Pancreas (tissue), 10 donors: ENCODE measurements at regions not wholly inside any gene's neighbourhood (a gene's known extent, or its start where the extent isn't known, plus 50 kb on each side); places are given as distances from the start of the nearest gene placed in this dataset.

Experiments
- ATAC-seq, 4 donors: fragments of 200-7000 bp; cut with Tn5 transposase; one replicate each; pipeline versions ENCODE4 v1.8.0 to v1.9.1; 2020; ENCODE audit warnings: mild to moderate bottlenecking in 4 of 4, moderate library complexity in 4 of 4
- DNase-seq, 6 donors: peaks; one replicate each; pipeline ENCODE4 v3.0.0-alpha.2; 2020
- FAIRE-seq: peaks from 2 replicates; lab custom pipeline; 2012; peaks lifted over from hg19 to GRCh38; lab: Jason Lieb, UNC
- H3K27ac ChIP-seq, 4 donors: fragments of 200-600 bp; sonication (generic); 1 replicate in 3 of 4; 2 replicates in 1 of 4; pipeline versions ENCODE4 v1.5.0 to v1.8.0; 2020
- H3K27me3 ChIP-seq, 4 donors: fragments of 200-600 bp; one replicate each; pipeline ENCODE4 v1.8.0; 2021
- H3K36me3 ChIP-seq, 3 donors: fragments of 200-600 bp; sonication (generic) in 1 of 3; one replicate each; pipeline versions ENCODE4 v1.5.0 to v1.8.0; 2020 to 2021
- H3K4me1 ChIP-seq, 3 donors: fragments of 200-600 bp; one replicate each; pipeline ENCODE4 v1.8.0; 2021
- H3K4me3 ChIP-seq, 4 donors: fragments of 200-600 bp; sonication (generic) in 2 of 4; one replicate each; pipeline versions ENCODE4 v1.5.0 to v1.8.0; 2020 to 2021
- H3K9me3 ChIP-seq, 4 donors: fragments of 200-600 bp; one replicate each; pipeline ENCODE4 v1.8.0; 2021
- CTCF ChIP-seq, 4 donors: fragments of 200-600 bp; sonication (generic) in 3 of 4; IDR thresholded peaks; one replicate each; pipeline versions ENCODE4 v1.5.0 to v1.8.0; 2021; ENCODE audit warnings: antibody characterized with exemption in 4 of 4
- WGBS, 2 donors: extraction: QIAGEN DNeasy Blood & Tissue Kit; methylation state at CpG; one replicate each; pipeline ENCODE4 v1.1.7; 2013; 5-methylcytosine and 5-hydroxymethylcytosine counted together
- intact Hi-C, 3 donors: fragments of 100-400 bp; cut with DNase I; formaldehyde crosslinking; loops; one replicate each; pipeline versions ENCODE4 v1.11.1 to v1.14.2; 2022
- donor health status: healthy with polysubstance abuse.
- donor health status: DM: no; HTN: no; CAD: no; lungs with moderate emphysema.
- donor health status: DM: no; HTN: no; CAD: no.
- donor health status: control.
- donor health status: control.
- donor health status: Bipolar disorder and iron deficiency.
- donor health status: DM: yes; HTN: yes; CAD: no.
- donor health status: DM: no; HTN: no; CAD: no.
- donor health status: DM: no; HTN: no; CAD: no.
- donor health status: DM: yes; HTN: yes; CAD: no.

- TF ChIP-seq CTCF (IDR thresholded peaks at IDR 0.05), result no peak
- intact Hi-C loops, result no loop called here
- H3K9me3 ChIP-seq, result no peaks in the 10 kb centered on the region
- H3K27ac ChIP-seq, result no peak overlapping the region
- 76 to 88% methylated on average over 2 of the region's 2 CpGs for WGBS, 2 donors
- H3K4me3 ChIP-seq, result no peak overlapping the region
- no peak for ATAC-seq
- H3K4me1 ChIP-seq, result no peaks in the 10 kb centered on the region
- DNase-seq, result no peak
- FAIRE-seq, result no peak
- H3K36me3 ChIP-seq, result no peaks in the 10 kb centered on the region
- no peaks in the 10 kb centered on the region for H3K27me3 ChIP-seq
These were observed 107.6 kb upstream of the PLCXD3 start for GRCh38 chr5:41617843-41618515.

GRCh38 chr5:41610386-41610785, 100.0 kb upstream of the PLCXD3 start:
- Histone ChIP-seq H3K9me3 (no peaks in the 10 kb centered on the region), H3K36me3 (no peaks in the 10 kb centered on the region), H3K27me3 (no peaks in the 10 kb centered on the region), H3K27ac (no peak overlapping the region), H3K4me3 (no peak overlapping the region), H3K4me1 (no peaks in the 10 kb centered on the region)
- FAIRE-seq (no peak), DNase-seq (no peak), ATAC-seq (no peak)
- no peak for TF ChIP-seq CTCF (IDR thresholded peaks at IDR 0.05)
- WGBS, 2 donors, result 24 to 41% methylated on average over 1 of the region's 1 CpG
- intact Hi-C loops, result no loop called here

GRCh38 chr5:41600731-41601130, 90.3 kb upstream of the PLCXD3 start:
- no peak overlapping the region for H3K4me3 ChIP-seq
- H3K9me3 ChIP-seq, result no peaks in the 10 kb centered on the region
- H3K36me3 ChIP-seq, result no peaks in the 10 kb centered on the region
- no peak overlapping the region for H3K27ac ChIP-seq
- FAIRE-seq, result no peak
- intact Hi-C loops, result no loop called here
- no peak for ATAC-seq
- no peak for TF ChIP-seq CTCF (IDR thresholded peaks at IDR 0.05)
- WGBS, 2 donors, result 34 to 38% methylated on average over 2 of the region's 2 CpGs
- H3K4me1 ChIP-seq, result no peaks in the 10 kb centered on the region
- H3K27me3 ChIP-seq, result no peaks in the 10 kb centered on the region
- no peak for DNase-seq

GRCh38 chr5:41598011-41598410, 87.6 kb upstream of the PLCXD3 start:
- no peak for DNase-seq
- Histone ChIP-seq H3K4me1 (no peaks in the 10 kb centered on the region), H3K36me3 (no peaks in the 10 kb centered on the region), H3K4me3 (no peak overlapping the region), H3K27me3 (no peaks in the 10 kb centered on the region), H3K27ac (no peak overlapping the region), H3K9me3 (no peaks in the 10 kb centered on the region)
- TF ChIP-seq CTCF (IDR thresholded peaks at IDR 0.05), result no peak
- FAIRE-seq, result no peak
- intact Hi-C loops, result no loop called here
- ATAC-seq, result no peak

GRCh38 chr5:41587668-41588067, 77.3 kb upstream of the PLCXD3 start:
- 84 to 90% methylated on average over 17 of the region's 17 CpGs for WGBS, 2 donors
- FAIRE-seq (no peak), DNase-seq (no peak), ATAC-seq (no peak)
- Histone ChIP-seq H3K36me3 (no peaks in the 10 kb centered on the region), H3K9me3 (no peaks in the 10 kb centered on the region), H3K27me3 (no peaks in the 10 kb centered on the region), H3K4me1 (no peaks in the 10 kb centered on the region), H3K4me3 (no peak overlapping the region), H3K27ac (no peak overlapping the region)
- TF ChIP-seq CTCF (IDR thresholded peaks at IDR 0.05), result no peak
- intact Hi-C loops, result no loop called here
